Gastrocnemius medialis (tissue), 4 donors: ENCODE measurements at regions not wholly inside any gene's neighbourhood (a gene's known extent, or its start where the extent isn't known, plus 50 kb on each side); places are given as distances from the start of the nearest gene placed in this dataset.

Experiments used
- POLR2A ChIP-seq, 2 donors: fragments of 450-650 bp; IDR thresholded peaks; one replicate each; pipeline ENCODE4 v1.6.1; 2017; ENCODE audit warnings: antibody characterized with exemption in 2 of 2, mild to moderate bottlenecking in 2 of 2, moderate library complexity in 2 of 2
- TF ChIP-seq, protein P1 (sequence below), 5 experiments: fragments of 450-650 bp in 3 of 5; fragments of 200-600 bp in 2 of 5; sonication (generic) in 2 of 5; IDR thresholded peaks in 4 of 5; conservative IDR thresholded peaks in 1 of 5; 1 replicate in 4 of 5; 2 replicates in 1 of 5; pipeline ENCODE4 v1.5.1; 2016 to 2019; ENCODE audit warnings: antibody characterized with exemption in 5 of 5, mild to moderate bottlenecking in 3 of 5, moderate library complexity in 3 of 5

DNA sequence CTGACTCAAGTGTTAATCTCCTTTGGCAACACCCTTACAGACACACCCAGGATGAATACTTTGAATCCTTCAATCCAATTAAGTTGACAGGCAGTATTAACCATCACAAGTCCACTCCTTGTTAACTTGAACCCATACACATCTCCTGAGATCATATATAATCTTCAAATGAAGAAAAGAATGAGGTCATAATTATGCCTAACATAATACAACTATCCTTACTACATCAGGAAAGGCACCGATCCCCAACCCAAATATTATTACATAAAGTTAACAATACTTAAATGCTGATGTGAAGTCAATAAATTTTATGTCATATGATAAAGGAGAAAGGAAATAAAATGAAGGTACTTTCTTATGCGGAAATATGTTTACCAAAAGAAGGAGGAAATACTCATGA is 649.9 kb downstream of the KCNJ2 start:
- TF ChIP-seq, protein P1, sequence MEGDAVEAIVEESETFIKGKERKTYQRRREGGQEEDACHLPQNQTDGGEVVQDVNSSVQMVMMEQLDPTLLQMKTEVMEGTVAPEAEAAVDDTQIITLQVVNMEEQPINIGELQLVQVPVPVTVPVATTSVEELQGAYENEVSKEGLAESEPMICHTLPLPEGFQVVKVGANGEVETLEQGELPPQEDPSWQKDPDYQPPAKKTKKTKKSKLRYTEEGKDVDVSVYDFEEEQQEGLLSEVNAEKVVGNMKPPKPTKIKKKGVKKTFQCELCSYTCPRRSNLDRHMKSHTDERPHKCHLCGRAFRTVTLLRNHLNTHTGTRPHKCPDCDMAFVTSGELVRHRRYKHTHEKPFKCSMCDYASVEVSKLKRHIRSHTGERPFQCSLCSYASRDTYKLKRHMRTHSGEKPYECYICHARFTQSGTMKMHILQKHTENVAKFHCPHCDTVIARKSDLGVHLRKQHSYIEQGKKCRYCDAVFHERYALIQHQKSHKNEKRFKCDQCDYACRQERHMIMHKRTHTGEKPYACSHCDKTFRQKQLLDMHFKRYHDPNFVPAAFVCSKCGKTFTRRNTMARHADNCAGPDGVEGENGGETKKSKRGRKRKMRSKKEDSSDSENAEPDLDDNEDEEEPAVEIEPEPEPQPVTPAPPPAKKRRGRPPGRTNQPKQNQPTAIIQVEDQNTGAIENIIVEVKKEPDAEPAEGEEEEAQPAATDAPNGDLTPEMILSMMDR (IDR thresholded peaks at IDR 0.05 in 4 of 5, conservative IDR thresholded peaks at IDR 0.05 in 1 of 5) = no peak
- no peak for TF ChIP-seq POLR2A (IDR thresholded peaks at IDR 0.05)
